NCI-H1092 (cell line): ENCODE measurements at regions not wholly inside any gene's neighbourhood (a gene's known extent, or its start where the extent isn't known, plus 50 kb on each side); places are given as distances from the start of the nearest gene placed in this dataset.
"Not testable (repeated sequence)": the region's sequence is repeated elsewhere in the genome, so short reads cannot be mapped to it uniquely, and the experiment has no call there.

Experiments
- DNase-seq: peaks from one replicate; lab custom pipeline; 2025; lab: John Stamatoyannopoulos, UW

DNA sequence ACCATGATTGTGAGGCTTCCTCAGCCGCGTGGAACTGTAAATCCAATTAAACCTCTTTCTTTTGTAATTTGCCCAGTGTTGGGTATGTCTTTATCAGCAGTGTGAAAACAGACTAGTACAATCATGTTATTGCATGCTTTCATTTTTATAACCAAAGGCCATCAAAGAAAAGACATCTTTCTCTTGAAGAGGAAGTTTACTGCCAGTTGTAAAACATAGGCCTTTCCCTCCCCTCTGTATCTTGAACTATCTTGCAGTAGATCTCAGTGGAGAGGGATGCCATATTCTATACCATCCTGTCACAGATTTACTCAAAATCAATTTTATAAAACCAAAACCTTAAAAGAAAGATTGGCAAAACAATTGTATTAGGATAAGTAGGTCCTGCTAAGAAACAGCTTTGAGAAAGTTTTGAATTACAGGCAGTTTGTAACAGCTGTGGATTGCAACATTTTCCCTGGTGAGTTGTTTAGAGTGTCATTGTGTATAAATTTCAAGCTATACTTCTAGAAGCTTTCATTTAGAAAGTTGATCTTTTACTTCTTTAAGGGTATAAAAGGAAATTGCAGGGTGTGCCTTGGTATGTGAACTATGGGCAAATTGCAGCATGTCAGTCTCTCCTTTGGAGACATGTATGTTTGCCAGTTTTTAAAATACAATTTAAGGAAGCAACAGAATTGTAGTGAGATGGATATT, 128.0 kb downstream of the ATP23 start:
- DNase-seq, result no peak

DNA sequence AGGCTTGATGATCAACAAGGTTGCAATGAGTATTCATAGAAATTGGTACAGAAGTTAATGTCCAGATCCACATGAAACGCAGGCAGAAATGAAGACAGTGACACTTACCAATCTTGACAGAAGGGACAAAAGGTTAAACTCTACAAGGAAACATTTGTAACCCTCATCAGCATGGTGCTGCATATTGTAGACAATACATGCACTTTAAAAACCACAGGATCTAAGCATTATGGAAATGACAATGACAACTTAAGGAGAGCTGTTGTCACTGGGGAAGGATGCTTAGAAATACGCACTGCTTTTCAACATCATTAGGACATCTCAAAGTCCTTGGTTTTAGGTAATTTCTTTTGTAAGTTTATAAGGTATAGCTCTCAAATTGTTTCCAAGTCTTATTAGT, 130.6 kb downstream of the ATP23 start:
- DNase-seq, result no peak

GRCh38 chr12:58074259-58074658, 132.9 kb downstream of the ATP23 start:
- no peak for DNase-seq

- DNase-seq, result no peak
Observed at GRCh38 chr12:58079806-58080205, 138.4 kb downstream of the ATP23 start.

DNA sequence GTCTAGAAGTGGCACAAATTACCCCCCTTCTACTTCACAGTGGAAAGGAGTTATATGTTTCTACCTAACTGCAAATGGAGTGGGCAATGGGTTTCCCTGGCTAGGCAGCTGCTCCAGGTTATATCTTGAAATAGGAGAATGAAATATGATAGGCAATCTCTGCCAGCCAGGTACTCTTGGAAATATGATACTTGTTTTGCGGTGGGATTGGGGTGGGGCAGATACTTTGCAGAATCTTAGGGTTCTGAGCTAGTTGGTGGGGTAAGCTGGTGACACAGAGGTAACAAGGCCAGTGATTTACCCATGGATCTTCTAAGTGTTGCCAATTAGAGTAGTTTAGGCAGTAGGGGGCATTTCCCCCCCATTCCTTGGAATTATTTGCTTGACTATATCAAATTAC, 140.1 kb downstream of the ATP23 start:
- DNase-seq, result no peak

GRCh38 chr12:58082996-58083395, 141.6 kb downstream of the ATP23 start:
- DNase-seq, result no peak

DNA sequence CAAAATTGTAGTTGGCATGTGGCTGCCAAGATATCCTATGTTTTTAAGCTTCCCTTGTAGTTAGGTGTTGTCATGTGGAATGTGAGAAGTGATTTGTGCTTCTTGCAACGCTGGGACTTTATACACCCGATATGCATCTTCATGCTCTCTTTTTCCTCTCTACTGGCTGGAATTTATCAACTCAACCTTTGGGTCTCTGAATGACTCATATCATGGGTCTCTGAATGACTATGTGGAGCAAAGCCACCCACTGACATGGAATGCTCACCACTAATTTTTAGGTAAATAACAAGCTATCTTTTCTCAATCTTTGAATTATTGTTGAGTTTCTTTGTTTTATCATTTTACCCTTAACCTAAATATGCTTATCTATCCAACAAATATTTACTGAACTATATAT, 144.6 kb downstream of the ATP23 start:
- DNase-seq, result no peak

DNA sequence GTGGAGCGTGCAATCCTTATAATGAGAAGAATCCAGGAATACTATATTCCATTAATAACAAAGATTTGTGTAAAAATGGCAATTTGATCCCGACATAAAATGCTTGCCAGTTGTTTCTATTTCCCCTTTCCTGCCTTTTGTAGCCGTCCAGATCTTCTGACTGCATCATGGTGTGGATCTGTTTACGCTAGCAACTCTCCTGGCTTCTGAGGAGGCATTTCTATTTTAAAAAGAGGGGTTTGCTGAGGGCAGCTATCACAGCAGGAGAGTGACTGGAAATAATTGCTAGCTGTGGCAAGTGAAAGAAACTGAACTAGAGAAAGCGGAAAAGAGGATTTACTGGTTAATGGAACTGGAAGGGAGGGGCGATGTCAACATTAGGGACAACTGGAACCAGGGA, 145.6 kb downstream of the ATP23 start:
- no peak for DNase-seq

GRCh38 chr12:58087423-58088127, 146.2 kb downstream of the ATP23 start:
- no peak for DNase-seq

DNA sequence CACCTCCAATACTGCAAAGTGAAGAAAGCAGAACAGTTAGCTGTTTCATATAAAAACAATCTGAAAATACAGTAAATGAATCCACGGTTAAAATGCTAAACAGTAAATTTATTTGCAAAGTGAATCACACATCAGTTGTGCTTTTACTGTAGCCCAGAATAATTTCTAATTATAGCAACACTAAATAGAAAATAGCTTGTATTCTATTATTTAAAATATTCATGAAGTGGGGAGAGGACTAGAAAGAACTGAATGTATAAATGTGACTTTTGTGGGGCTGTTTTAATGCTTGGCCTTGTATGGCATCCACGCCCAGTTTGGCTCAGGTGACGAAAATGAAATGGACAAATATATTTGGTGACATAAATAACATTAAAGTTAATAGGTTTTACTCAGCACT, 148.2 kb downstream of the ATP23 start:
- DNase-seq, result no peak

GRCh38 chr12:58090685-58091084, 149.3 kb downstream of the ATP23 start:
- DNase-seq, result no peak

DNA sequence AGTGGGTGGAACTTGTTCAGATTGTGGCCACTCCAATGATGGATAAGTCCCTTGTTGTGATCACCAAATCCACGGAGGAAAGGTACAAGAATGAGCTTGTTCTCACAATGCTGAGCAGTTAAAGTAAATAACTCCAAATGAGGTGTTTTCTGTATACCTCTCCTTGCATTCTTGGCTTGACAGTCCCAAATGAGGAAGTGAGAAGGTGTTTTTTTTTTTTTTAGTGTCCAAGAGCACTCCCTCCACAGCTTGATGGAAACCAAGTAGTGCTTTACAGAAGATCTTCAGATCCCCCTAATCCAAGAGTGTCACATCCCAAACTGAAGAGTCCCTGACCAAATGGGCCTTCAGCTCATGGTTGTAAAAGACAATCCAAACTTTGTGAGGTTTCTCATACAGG, 153.6 kb downstream of the ATP23 start:
- no peak for DNase-seq

GRCh38 chr12:58097741-58098140, 156.4 kb downstream of the ATP23 start:
- no peak for DNase-seq

GRCh38 chr12:58099476-58099875, 158.1 kb downstream of the ATP23 start:
- no peak for DNase-seq

- no peak for DNase-seq
Observed at GRCh38 chr12:58104351-58104755, 163.0 kb downstream of the ATP23 start.

DNA sequence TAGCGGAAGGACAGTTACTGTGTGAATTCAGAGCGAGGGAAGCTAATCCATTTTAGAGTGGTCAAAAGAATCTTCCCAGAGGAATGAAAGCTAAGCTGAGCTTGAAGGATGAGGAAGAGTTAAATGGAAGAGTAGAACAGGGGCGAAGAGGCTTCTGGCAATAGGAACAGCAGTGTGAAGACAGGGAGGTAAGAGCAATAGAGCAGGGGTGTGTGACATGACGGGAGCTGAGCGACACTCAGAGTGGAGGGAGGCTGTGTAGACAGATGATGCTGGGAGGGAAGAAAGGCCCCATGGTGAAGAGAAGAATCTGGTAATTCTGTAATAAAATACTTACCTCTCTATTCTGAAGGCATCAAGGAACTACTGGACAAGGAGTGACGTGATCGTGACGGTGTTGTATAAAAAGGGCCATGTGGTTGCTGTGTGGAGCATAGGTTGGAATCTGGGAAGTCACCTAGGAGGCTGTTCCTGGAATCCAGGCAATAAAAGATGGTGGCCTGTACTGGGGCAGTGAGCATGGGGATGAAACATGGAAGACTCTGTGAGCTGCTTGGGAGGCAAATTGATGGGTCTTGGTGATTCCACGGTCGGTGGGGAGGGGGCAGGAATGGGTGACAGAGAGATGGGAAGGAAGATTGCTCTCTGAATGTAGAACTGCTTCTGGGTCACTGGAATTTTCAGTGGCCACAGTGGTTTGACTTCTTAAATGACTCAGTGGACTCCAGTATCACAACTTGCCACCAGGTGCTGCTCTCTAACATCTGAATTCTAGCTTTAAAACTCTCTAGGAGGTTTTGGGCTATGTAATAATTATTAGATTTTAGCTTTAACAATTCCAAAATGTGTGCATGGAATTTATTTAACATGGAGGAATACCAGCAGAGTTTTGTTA, 164.1 kb downstream of the ATP23 start:
- no peak for DNase-seq

DNA sequence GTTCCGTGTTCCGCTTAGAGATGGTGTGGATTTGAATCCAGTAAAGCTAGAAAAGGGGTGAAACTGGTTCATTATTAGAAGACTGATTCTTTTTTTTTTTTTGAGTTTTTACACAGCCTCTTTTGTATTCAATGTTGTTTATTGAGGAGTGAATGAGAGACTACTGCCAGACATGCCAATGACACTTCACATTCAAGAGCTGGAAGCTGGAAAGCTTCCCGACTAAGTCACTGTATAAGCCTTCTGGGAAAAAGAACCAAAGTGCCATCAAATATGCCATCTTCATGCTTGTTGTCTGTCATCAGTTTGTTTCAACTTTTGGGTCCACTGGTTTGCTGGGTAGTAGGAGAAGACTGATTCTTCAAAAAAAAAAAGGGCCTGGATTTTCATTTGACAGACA, 164.8 kb downstream of the ATP23 start:
- DNase-seq, result no peak

DNA sequence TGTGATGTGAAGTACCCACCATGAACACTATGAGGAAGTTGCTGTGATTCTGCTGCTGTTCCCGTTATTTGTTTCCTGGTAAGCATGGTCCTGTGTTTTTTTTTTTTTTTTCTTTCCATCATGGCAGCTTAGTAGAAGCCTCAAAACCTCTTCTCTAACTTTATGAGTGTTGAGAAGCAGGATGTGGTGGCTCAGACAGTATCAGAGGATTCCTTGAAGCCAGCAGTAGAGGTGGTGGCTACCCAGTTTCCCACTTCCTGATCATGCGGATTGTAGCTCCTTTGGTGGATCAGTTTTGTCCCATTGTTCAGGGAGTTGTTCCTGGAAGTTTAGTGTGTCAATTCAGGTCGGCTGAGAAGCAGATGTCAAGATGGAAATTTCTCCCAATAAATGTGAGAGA, 175.8 kb downstream of the ATP23 start:
- no peak for DNase-seq

DNA sequence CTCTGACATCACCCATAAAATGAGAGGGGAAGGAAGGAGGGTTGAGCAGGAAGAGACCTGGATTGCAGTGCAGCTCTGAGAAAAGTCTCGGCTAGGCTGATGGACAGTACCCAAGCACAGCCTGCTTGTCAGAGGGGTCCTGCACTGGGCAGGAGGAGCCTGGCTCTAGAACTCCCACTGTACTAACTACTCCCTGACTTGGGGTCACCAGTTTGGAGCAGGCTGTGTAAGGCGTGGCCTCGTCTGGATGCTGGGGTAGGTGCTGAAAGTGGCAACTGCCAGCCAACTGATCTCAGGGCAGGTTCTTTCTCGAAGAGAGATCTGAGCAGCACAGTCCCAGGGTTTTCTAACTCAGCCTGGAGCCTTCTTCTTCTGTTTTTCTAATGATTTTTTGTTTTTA, 176.3 kb downstream of the ATP23 start:
- no peak for DNase-seq

- DNase-seq, result not testable (repeated sequence)
Observed at GRCh38 chr12:58125761-58126160, 184.4 kb downstream of the ATP23 start.

GRCh38 chr12:58131986-58132755, 190.8 kb downstream of the ATP23 start:
- DNase-seq, result no peak

DNA sequence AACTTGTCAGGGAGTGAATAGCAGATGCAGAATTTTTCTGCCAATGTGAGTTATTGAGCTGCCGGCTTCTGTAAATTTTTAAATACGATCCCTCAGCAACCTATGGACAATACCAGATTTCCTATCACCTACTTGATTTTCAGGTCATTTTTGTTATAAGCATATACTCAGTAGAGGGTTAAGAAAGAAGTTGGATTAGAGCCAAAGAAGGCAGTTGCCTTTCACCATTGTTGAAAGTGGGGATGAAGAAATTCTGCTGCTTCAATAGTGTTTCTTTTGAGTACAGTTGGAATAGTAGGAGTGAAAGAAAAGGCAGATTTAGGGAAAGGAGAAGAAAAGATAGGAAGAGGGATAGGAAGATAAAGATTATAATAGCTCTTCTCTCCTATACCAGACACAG, 197.1 kb downstream of the ATP23 start:
- DNase-seq, result no peak
